Colonic mucosa (tissue), 4 donors: ENCODE measurements at regions not wholly inside any gene's neighbourhood (a gene's known extent, or its start where the extent isn't known, plus 50 kb on each side); places are given as distances from the start of the nearest gene placed in this dataset.

Experiments
- DNase-seq: peaks from one replicate; pipeline ENCODE4 v3.0.0-alpha.2; 2020
- H3K27ac ChIP-seq: fragments of 200-600 bp; one replicate; pipeline ENCODE4 v1.8.0; 2021
- H3K27me3 ChIP-seq: fragments of 200-600 bp; one replicate; pipeline ENCODE4 v1.8.0; 2021
- H3K36me3 ChIP-seq: fragments of 200-600 bp; one replicate; pipeline ENCODE4 v1.8.0; 2021
- H3K4me1 ChIP-seq: fragments of 200-600 bp; one replicate; pipeline ENCODE4 v1.8.0; 2021; ENCODE audit warnings: mild to moderate bottlenecking
- H3K4me3 ChIP-seq: fragments of 200-600 bp; one replicate; pipeline ENCODE4 v1.8.0; 2021
- H3K9ac ChIP-seq, 2 donors: one replicate each; pipeline ENCODE4 v1.7.0; 2013; ENCODE audit warnings: control low read depth in 2 of 2, low read depth in 2 of 2, low read length in 2 of 2
- H3K9me3 ChIP-seq: fragments of 200-600 bp; one replicate; pipeline ENCODE4 v1.8.0; 2021
- intact Hi-C: fragments of 100-400 bp; cut with DNase I; formaldehyde crosslinking; loops from one replicate; pipeline ENCODE4 v1.14.1; 2022
- TF ChIP-seq, protein P1 (sequence below): fragments of 200-600 bp; IDR thresholded peaks from one replicate; pipeline ENCODE4 v1.8.0; 2022; ENCODE audit warnings: antibody characterized with exemption, mild to moderate bottlenecking
- donor health status: healthy.
- donor health status: DM: no; HTN: no; CAD: no.
- donor health status: DM: no; HTN: no; CAD: no.

DNA sequence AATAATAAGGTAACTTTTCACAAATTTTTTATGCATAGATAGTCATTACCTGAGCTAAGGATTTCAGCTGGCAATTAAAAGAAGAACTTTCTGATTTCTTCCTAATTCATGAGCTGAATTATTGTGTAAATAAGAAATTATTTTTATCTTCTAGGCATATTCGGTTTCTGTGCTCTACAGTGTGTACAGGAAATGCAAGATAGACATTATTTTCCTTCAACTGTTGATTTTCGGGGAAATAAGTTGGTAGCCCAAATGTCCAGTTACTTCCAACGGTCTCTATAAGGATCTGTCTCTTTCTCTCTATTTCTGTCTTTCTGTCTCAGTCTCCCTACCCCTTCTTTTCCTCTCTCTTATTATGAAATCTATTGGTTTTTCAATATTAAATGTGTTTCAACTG lies 137.3 kb upstream of the CLNK start:
- DNase-seq: no peak
- H3K36me3 ChIP-seq: no peaks in the 10 kb centered on the region
- no peaks in the 10 kb centered on the region for H3K4me1 ChIP-seq
- H3K27ac ChIP-seq: no peak overlapping the region
- intact Hi-C loops: no loop called here
- H3K27me3 ChIP-seq: no peaks in the 10 kb centered on the region
- H3K9me3 ChIP-seq: no peaks in the 10 kb centered on the region
- no peak overlapping the region for H3K9ac ChIP-seq
- H3K4me3 ChIP-seq: no peak overlapping the region
- TF ChIP-seq, protein P1, sequence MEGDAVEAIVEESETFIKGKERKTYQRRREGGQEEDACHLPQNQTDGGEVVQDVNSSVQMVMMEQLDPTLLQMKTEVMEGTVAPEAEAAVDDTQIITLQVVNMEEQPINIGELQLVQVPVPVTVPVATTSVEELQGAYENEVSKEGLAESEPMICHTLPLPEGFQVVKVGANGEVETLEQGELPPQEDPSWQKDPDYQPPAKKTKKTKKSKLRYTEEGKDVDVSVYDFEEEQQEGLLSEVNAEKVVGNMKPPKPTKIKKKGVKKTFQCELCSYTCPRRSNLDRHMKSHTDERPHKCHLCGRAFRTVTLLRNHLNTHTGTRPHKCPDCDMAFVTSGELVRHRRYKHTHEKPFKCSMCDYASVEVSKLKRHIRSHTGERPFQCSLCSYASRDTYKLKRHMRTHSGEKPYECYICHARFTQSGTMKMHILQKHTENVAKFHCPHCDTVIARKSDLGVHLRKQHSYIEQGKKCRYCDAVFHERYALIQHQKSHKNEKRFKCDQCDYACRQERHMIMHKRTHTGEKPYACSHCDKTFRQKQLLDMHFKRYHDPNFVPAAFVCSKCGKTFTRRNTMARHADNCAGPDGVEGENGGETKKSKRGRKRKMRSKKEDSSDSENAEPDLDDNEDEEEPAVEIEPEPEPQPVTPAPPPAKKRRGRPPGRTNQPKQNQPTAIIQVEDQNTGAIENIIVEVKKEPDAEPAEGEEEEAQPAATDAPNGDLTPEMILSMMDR: no peak

DNA sequence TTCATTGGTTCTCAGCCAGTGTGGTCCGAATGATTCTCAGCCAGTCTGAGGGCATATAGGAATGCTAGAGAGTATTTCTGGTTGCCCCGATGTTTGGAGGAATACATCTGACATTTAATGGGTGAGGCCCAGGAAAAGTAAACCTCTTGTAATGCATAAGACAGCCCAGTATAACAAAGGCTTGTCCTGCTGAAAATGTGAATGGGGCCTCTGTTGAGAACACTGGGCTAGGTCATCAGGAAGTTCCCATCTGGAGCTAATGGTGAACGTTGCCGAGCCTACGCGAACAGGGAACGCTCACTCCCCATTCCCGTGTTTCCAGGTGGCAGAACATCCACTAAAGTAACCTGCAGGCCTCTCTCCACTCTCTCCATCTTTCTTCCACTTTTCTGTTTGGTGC lies 132.0 kb upstream of the CLNK start:
- no peak for DNase-seq
- Histone ChIP-seq H3K36me3 (no peaks in the 10 kb centered on the region), H3K27me3 (no peaks in the 10 kb centered on the region), H3K9me3 (no peaks in the 10 kb centered on the region), H3K9ac (no peak overlapping the region), H3K27ac (no peak overlapping the region), H3K4me1 (no peaks in the 10 kb centered on the region), H3K4me3 (no peak overlapping the region)
- intact Hi-C loops: no loop called here
- TF ChIP-seq, protein P1: no peak

DNA sequence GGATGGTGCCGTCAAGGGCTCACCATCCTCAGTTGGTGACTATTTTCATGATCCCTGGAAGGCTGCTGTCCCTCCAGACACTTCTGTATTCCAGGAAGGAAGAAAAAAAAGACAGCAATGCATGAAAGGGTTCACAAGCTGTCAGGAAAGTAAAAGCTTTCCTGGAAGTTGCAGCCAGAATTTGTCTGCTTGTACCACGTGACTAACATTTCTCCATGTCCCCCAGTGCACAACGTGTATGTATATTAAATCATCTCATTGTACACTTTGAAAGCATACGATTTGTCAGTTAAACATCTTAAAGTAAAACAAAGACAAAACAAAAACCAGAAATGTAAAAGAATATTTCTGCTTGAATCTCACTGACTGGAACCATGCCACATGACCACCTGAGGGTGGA lies 127.4 kb upstream of the CLNK start:
- H3K36me3 ChIP-seq: no peaks in the 10 kb centered on the region
- H3K9me3 ChIP-seq: no peaks in the 10 kb centered on the region
- H3K9ac ChIP-seq: no peak overlapping the region
- intact Hi-C loops: no loop called here
- TF ChIP-seq, protein P1: no peak
- no peak for DNase-seq
- H3K4me3 ChIP-seq: no peak overlapping the region
- H3K4me1 ChIP-seq: no peaks in the 10 kb centered on the region
- H3K27ac ChIP-seq: no peak overlapping the region
- H3K27me3 ChIP-seq: no peaks in the 10 kb centered on the region

DNA sequence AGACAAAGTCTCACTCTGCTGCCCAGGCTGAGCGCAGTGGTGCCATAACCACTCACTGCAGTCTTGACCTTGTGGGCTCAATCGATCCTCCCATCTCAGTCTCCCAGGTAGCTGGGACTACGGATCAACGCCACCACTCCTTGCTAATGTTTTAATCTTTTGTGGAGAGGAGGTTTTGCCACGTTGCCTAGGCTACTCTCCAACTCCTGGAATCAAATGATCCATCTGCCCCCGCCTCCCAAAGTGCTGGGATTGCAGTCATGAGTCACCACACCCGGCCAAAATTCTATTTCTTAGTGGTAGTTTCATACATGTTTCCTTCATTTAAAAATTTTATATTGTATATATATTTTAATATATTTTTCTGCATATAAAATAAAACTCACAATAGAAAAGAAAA lies 125.8 kb upstream of the CLNK start:
- intact Hi-C loops: no loop called here
- H3K4me1 ChIP-seq: no peaks in the 10 kb centered on the region
- TF ChIP-seq, protein P1: no peak
- H3K4me3 ChIP-seq: no peak overlapping the region
- H3K36me3 ChIP-seq: no peaks in the 10 kb centered on the region
- H3K9me3 ChIP-seq: no peaks in the 10 kb centered on the region
- H3K27ac ChIP-seq: no peak overlapping the region
- no peak overlapping the region for H3K9ac ChIP-seq
- no peaks in the 10 kb centered on the region for H3K27me3 ChIP-seq
- no peak for DNase-seq

DNA sequence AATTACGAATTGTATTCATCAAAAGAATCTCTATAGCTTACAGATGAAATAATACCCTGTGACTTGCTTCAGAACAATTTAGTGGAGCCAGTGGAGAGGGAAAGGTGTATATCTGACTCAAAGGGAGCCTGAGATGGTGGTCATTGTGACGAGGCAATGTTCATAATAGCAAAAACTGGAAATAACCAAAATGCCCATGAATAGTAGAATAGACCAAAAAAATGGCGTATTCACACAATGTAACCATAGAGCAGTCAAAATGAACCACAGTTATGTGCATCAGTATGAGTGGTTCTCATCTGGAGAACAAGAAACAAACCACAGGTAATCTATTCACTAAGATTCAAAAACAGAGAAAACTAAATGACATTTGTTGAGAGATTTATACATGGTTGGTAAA lies 125.3 kb upstream of the CLNK start:
- DNase-seq: no peak

More for the DNA sequence above, 125.3 kb upstream of the CLNK start:
- no peaks in the 10 kb centered on the region for H3K4me1 ChIP-seq
- no peak overlapping the region for H3K9ac ChIP-seq
- H3K27ac ChIP-seq: no peak overlapping the region
- H3K4me3 ChIP-seq: no peak overlapping the region
- H3K27me3 ChIP-seq: no peaks in the 10 kb centered on the region
- intact Hi-C loops: no loop called here
- TF ChIP-seq, protein P1: no peak
- H3K9me3 ChIP-seq: no peaks in the 10 kb centered on the region
- H3K36me3 ChIP-seq: no peaks in the 10 kb centered on the region
